ENCODE measurements at regions not wholly inside any gene's neighbourhood (a gene's known extent, or its start where the extent isn't known, plus 50 kb on each side); places are given as distances from the start of the nearest gene placed in this dataset.

DNA sequence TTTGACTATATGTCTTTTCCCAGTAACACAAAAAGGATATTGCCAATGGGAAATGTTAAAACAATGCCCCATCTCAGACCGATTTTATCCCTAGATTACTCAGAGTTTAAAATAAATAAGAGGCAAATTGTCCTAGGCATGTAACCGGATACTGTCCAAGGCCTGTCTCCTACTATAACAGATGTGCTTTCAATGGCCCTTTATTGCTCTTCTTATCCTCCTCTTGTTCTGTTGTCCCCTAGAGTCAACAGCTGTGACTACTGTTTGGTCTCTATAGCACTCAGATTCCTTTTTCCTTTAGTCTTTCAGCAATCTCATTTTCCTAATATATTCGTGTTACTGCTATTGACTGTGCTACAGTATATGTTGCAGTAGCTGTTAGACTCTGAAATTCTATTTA, 66.8 kb upstream of the PLS3 start:
- no peaks in the 10 kb centered on the region for H3K9me3 ChIP-seq (ENCODE audit: control insufficient read depth in 1 of 2, low read length in 2 of 2)
- no peak overlapping the region for H3K27ac ChIP-seq (ENCODE audit: low read length)
- H3K27me3 ChIP-seq (ENCODE audit: low read depth, low read length), result no peaks in the 10 kb centered on the region
- no peaks in the 10 kb centered on the region for H3K4me1 ChIP-seq (ENCODE audit: control insufficient read depth in 1 of 2, insufficient read depth in 2 of 2, low read length in 2 of 2)
- no peaks in the 10 kb centered on the region for H3K36me3 ChIP-seq (ENCODE audit: control insufficient read depth in 1 of 2, insufficient read depth in 2 of 2, low read length in 2 of 2)
- H3K4me3 ChIP-seq (ENCODE audit: low read depth in 1 of 2, low read length in 2 of 2), result no peak overlapping the region

DNA sequence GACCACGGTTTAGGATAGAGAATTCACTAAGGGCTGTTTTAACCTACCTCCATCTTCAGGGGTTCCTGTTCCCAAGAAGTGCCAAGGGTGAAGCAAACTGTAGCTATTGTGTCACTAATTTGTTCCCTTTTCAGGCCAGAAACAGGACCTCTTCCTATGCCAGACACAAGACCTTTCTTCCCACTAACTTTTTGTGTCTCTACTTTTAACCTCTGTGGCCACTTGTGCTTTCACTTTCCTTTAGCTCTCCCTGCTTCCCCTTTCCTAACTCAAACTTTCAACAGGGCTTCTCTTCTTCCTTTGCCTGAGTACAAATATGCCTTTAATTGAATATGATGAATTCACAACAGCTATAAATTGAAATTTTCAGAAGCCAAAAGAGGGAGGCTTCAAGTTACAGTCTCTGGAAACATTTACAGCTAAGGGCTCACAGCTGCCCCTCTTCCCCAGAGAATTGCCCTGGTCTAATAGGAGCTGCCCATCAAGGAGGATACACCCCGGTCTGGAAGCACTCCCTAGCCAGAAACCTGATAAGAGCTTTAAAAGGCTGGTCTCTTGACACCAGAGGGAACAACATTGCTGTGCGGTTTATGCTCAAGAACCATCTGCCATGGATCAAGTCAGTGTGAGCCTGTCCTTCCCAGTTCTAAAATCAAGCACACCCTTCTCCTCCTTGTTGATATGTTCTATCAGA, 61.7 kb upstream of the PLS3 start:
- H3K27ac ChIP-seq (ENCODE audit: low read length), result no peak overlapping the region
- no peaks in the 10 kb centered on the region for H3K36me3 ChIP-seq (ENCODE audit: control insufficient read depth in 1 of 2, insufficient read depth in 2 of 2, low read length in 2 of 2)
- no peaks in the 10 kb centered on the region for H3K4me1 ChIP-seq (ENCODE audit: control insufficient read depth in 1 of 2, insufficient read depth in 2 of 2, low read length in 2 of 2)
- H3K27me3 ChIP-seq (ENCODE audit: low read depth, low read length), result no peaks in the 10 kb centered on the region
- no peak overlapping the region for H3K4me3 ChIP-seq (ENCODE audit: low read depth in 1 of 2, low read length in 2 of 2)
- H3K9me3 ChIP-seq (ENCODE audit: control insufficient read depth in 1 of 2, low read length in 2 of 2), result no peaks in the 10 kb centered on the region

DNA sequence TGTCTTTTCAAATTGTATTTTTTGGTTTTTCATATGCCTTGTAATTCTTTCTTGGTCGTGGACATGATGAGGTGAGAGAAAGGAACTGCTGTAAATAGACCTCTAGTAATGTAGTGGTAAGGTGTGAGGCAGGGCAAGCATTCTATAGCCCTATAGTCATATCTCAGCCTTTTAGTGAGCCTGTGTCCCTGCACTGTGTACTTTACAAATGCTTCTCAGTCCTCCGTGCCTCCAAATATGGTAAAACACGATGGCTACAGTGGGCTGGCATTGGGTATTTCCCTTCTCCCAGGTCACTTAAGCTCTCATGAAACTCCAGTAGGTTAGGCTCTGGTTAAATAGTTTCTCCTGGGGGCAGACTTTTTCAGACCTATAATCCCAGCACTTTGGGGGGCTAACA, 57.9 kb upstream of the PLS3 start:
- Histone ChIP-seq H3K36me3 (ENCODE audit: control insufficient read depth in 1 of 2, insufficient read depth in 2 of 2, low read length in 2 of 2) (no peaks in the 10 kb centered on the region), H3K4me3 (ENCODE audit: low read depth in 1 of 2, low read length in 2 of 2) (no peak overlapping the region), H3K27me3 (ENCODE audit: low read depth, low read length) (no peaks in the 10 kb centered on the region), H3K4me1 (ENCODE audit: control insufficient read depth in 1 of 2, insufficient read depth in 2 of 2, low read length in 2 of 2) (no peaks in the 10 kb centered on the region), H3K9me3 (ENCODE audit: control insufficient read depth in 1 of 2, low read length in 2 of 2) (no peaks in the 10 kb centered on the region), H3K27ac (ENCODE audit: low read length) (no peak overlapping the region)

DNA sequence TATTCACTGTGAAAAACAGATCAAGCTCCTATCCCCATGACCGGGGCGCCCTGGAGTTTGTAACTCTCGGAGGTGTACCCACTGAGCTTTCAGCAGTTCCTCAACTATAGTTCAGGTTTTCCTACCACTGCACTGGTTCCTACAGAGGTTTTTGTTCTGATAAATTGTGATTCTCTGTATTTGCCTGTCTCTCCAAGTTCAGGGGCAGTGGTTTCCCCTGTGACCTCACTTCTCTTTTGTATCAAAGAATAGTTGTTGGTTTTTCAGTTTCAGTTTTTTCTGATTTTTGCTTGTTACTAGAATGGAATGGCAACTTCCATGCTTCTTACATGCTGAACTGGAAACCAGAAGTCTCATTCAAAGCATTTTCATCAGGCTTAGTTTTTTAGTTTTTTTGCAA, 56.8 kb upstream of the PLS3 start:
- H3K4me1 ChIP-seq (ENCODE audit: control insufficient read depth in 1 of 2, insufficient read depth in 2 of 2, low read length in 2 of 2), result no peaks in the 10 kb centered on the region
- H3K36me3 ChIP-seq (ENCODE audit: control insufficient read depth in 1 of 2, insufficient read depth in 2 of 2, low read length in 2 of 2), result no peaks in the 10 kb centered on the region
- H3K4me3 ChIP-seq (ENCODE audit: low read depth in 1 of 2, low read length in 2 of 2), result no peak overlapping the region
- H3K27ac ChIP-seq (ENCODE audit: low read length), result no peak overlapping the region
- H3K9me3 ChIP-seq (ENCODE audit: control insufficient read depth in 1 of 2, low read length in 2 of 2), result no peaks in the 10 kb centered on the region
- no peaks in the 10 kb centered on the region for H3K27me3 ChIP-seq (ENCODE audit: low read depth, low read length)

All from muscle layer of duodenum (tissue), 2 donors.